Sigmoid colon (tissue), 6 donors: ENCODE measurements at regions not wholly inside any gene's neighbourhood (a gene's known extent, or its start where the extent isn't known, plus 50 kb on each side); places are given as distances from the start of the nearest gene placed in this dataset.

Experiments used
- DNase-seq: peaks from one replicate; pipeline ENCODE4 v3.0.0-alpha.2; 2019
- H3K27ac ChIP-seq, 4 donors: fragments of 200-600 bp; sonication (generic); one replicate each; pipeline ENCODE4 v1.5.1; 2016 to 2019; ENCODE audit warnings: mild to moderate bottlenecking in 1 of 4
- H3K27me3 ChIP-seq, 3 donors: fragments of 200-600 bp; sonication (generic); one replicate each; pipeline ENCODE4 v1.5.1; 2019; ENCODE audit warnings: mild to moderate bottlenecking in 1 of 3
- H3K36me3 ChIP-seq, 4 donors: fragments of 200-600 bp; sonication (generic); one replicate each; pipeline ENCODE4 v1.5.1; 2016 to 2019
- H3K4me1 ChIP-seq, 4 donors: fragments of 200-600 bp; sonication (generic); one replicate each; pipeline ENCODE4 v1.5.1; 2017 to 2019
- H3K4me3 ChIP-seq, 4 donors: fragments of 200-600 bp; sonication (generic); one replicate each; pipeline ENCODE4 v1.5.1; 2017 to 2019; ENCODE audit warnings: mild to moderate bottlenecking in 2 of 4, moderate library complexity in 1 of 4
- H3K9me3 ChIP-seq, 4 donors: fragments of 200-600 bp in 3 of 4; sonication (generic) in 3 of 4; one replicate each; pipeline versions ENCODE4 v1.5.1 to v1.6.1; 2013 to 2019
- CTCF ChIP-seq, 4 experiments: fragments of 450-650 bp in 3 of 4; fragments of 200-600 bp in 1 of 4; IDR thresholded peaks; one replicate each; pipeline ENCODE4 v1.5.1; 2016 to 2019; ENCODE audit warnings: antibody characterized with exemption in 4 of 4, mild to moderate bottlenecking in 3 of 4, moderate library complexity in 2 of 4
- EP300 ChIP-seq, 4 donors: sonication (generic); formaldehyde crosslinking; IDR thresholded peaks; one replicate each; pipeline ENCODE4 v1.6.1; 2017; ENCODE audit warnings: antibody characterized with exemption in 4 of 4
- POLR2A ChIP-seq, 2 donors: fragments of 450-650 bp; IDR thresholded peaks; one replicate each; pipeline ENCODE4 v1.6.1; 2016; ENCODE audit warnings: antibody characterized with exemption in 2 of 2, mild to moderate bottlenecking in 2 of 2, moderate library complexity in 2 of 2
- POLR2AphosphoS5 ChIP-seq, 4 donors: sonication (generic); formaldehyde crosslinking; IDR thresholded peaks; one replicate each; pipeline ENCODE4 v1.6.1; 2017; ENCODE audit warnings: antibody characterized with exemption in 4 of 4
- WGBS, 2 donors: extraction: QIAGEN DNeasy Blood & Tissue Kit; methylation state at CpG; one replicate each; pipeline ENCODE4 v1.1.7; 2013; 5-methylcytosine and 5-hydroxymethylcytosine counted together
- intact Hi-C: fragments of 100-400 bp; cut with DNase I; formaldehyde crosslinking; loops from one replicate; pipeline ENCODE4 v1.15.1; 2023
- donor health status: healthy with polysubstance abuse.
- donor health status: healthy.

DNA sequence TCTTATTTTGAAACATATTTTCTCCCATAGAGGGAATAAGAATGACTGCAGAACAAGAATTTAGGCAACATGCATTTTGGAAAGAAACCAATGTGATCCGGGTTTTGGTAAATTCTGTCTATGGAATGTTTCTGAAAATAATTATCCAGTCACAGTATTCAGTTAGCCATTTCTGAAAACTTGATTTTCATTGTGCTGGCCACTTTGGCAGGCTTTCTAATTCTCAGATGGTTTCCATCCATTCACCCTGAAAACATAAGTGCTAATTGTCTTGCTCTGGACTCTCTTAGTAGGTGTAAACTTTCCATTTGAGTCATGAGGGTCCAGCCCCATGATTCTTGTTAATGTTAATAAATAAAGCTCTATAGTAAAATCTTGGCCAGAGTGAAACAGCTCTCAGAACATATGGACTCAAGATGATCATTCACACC lies 176.5 kb downstream of the RBM43 start:
- intact Hi-C loops: no loop called here
- H3K9me3 ChIP-seq: no peaks in the 10 kb centered on the region
- 69 to 81% methylated on average over 1 of the region's 1 CpG for whole genome bisulfite sequencing, 2 donors
- H3K4me1 ChIP-seq: no peaks in the 10 kb centered on the region
- H3K4me3 ChIP-seq: no peak overlapping the region
- no peak overlapping the region for H3K27ac ChIP-seq
- H3K27me3 ChIP-seq: no peaks in the 10 kb centered on the region
- no peak for DNase-seq
- TF ChIP-seq POLR2A (IDR thresholded peaks at IDR 0.05) (no peak), EP300 (IDR thresholded peaks at IDR 0.05) (no peak), CTCF (IDR thresholded peaks at IDR 0.05) (no peak), POLR2AphosphoS5 (IDR thresholded peaks at IDR 0.05) (no peak)
- H3K36me3 ChIP-seq: no peaks in the 10 kb centered on the region

GRCh38 chr2:151083856-151084795 lies 177.5 kb downstream of the RBM43 start:
- DNase-seq: no peak
- WGBS, 2 donors: 56 to 77% methylated on average over 7 of the region's 7 CpGs
- intact Hi-C loops: no loop called here
- Histone ChIP-seq H3K27me3 (no peaks in the 10 kb centered on the region), H3K4me3 (no peak overlapping the region), H3K4me1 (no peaks in the 10 kb centered on the region), H3K27ac (no peak overlapping the region), H3K9me3 (no peaks in the 10 kb centered on the region), H3K36me3 (no peaks in the 10 kb centered on the region)
- TF ChIP-seq CTCF (IDR thresholded peaks at IDR 0.05) (no peak), POLR2AphosphoS5 (IDR thresholded peaks at IDR 0.05) (no peak), POLR2A (IDR thresholded peaks at IDR 0.05) (no peak), EP300 (IDR thresholded peaks at IDR 0.05) (no peak)

DNA sequence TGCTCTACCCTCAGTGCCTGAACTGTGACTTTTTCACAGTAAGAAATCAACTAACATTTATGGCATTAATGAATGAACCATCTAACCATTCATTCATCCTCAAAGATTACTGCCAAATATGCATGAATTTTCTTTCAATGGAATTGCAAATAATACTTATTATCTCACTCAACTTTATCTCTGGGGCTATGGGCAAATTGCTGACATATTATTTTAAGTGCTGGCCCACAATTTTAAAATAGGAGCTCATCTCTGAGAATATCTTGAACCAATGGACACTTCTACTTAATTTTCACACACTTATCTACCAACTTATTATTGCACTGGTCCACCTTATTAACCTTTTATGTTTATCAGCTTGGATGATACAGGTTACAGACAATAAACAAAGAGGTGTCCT lies 182.8 kb downstream of the RBM43 start:
- Histone ChIP-seq H3K27ac (no peak overlapping the region), H3K4me3 (no peak overlapping the region), H3K9me3 (peaks cover 0 to 3% (median 1%) of the 10 kb centered on the region in 4 donors), H3K36me3 (no peaks in the 10 kb centered on the region), H3K4me1 (no peaks in the 10 kb centered on the region), H3K27me3 (no peaks in the 10 kb centered on the region)
- no peak for DNase-seq
- intact Hi-C loops: no loop called here
- no peak for TF ChIP-seq CTCF (IDR thresholded peaks at IDR 0.05)

DNA sequence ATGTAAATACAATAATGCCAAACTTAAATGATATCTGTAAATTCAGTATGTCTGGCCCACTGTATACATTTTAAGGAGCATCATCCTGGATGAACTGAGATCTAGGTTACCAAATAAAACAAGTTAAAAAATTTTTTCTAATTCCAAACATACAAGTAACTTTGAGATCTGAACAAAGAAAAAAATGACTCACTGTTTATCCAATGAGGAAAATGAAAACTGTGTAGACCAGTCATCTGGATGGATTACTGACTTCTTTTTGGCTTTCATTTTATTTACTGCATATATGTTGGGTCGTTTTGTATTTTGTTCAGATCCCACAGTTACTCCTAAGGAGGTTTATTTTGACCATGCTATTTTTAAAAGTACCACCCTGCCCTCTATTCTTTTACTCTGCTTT lies 189.8 kb downstream of the RBM43 start:
- no peaks in the 10 kb centered on the region for H3K27me3 ChIP-seq
- no peaks in the 10 kb centered on the region for H3K4me1 ChIP-seq
- WGBS, 2 donors: 37 to 57% methylated on average over 1 of the region's 1 CpG
- no peak for TF ChIP-seq EP300 (IDR thresholded peaks at IDR 0.05)
- TF ChIP-seq POLR2A (IDR thresholded peaks at IDR 0.05): no peak
- TF ChIP-seq CTCF (IDR thresholded peaks at IDR 0.05): no peak
- TF ChIP-seq POLR2AphosphoS5 (IDR thresholded peaks at IDR 0.05): no peak
- intact Hi-C loops: no loop called here
- DNase-seq: no peak
- peaks cover 0 to 3% (median 1%) of the 10 kb centered on the region in 4 donors for H3K9me3 ChIP-seq
- no peak overlapping the region for H3K4me3 ChIP-seq
- no peaks in the 10 kb centered on the region for H3K36me3 ChIP-seq
- no peak overlapping the region for H3K27ac ChIP-seq

- WGBS, 2 donors: 27 to 47% methylated on average over 2 of the region's 2 CpGs
- TF ChIP-seq POLR2A (IDR thresholded peaks at IDR 0.05): no peak
- TF ChIP-seq POLR2AphosphoS5 (IDR thresholded peaks at IDR 0.05): no peak
- no peak for TF ChIP-seq CTCF (IDR thresholded peaks at IDR 0.05)
- no peak for TF ChIP-seq EP300 (IDR thresholded peaks at IDR 0.05)
- Histone ChIP-seq H3K4me1 (no peaks in the 10 kb centered on the region), H3K27me3 (no peaks in the 10 kb centered on the region), H3K9me3 (peaks cover 0 to 3% (median 1%) of the 10 kb centered on the region in 4 donors), H3K4me3 (no peak overlapping the region), H3K27ac (no peak overlapping the region), H3K36me3 (no peaks in the 10 kb centered on the region)
- intact Hi-C loops: no loop called here
- no peak for DNase-seq
Measured at GRCh38 chr2:151071382-151071781, 190.3 kb downstream of the RBM43 start.
